Mesothelial cell of epicardium (in vitro differentiated cells): ENCODE measurements at regions not wholly inside any gene's neighbourhood (a gene's known extent, or its start where the extent isn't known, plus 50 kb on each side); places are given as distances from the start of the nearest gene placed in this dataset.

Source experiments
- DNase-seq, 2 experiments: peaks; one replicate each; pipeline ENCODE4 v3.0.0; 2021; ENCODE audit warnings: low spot score in 2 of 2; ENCODE audit not compliant: unreplicated experiment in 2 of 2
- H3K27ac Mint-ChIP-seq: 2 replicates; pipeline ENCODE4 v1.8.0; 2021; ENCODE audit warnings: mixed read lengths
- H3K27me3 Mint-ChIP-seq: 2 replicates; pipeline ENCODE4 v1.8.0; 2021; ENCODE audit warnings: low read depth, mixed read lengths
- H3K36me3 Mint-ChIP-seq: 2 replicates; pipeline ENCODE4 v1.8.0; 2021; ENCODE audit warnings: mixed read lengths
- H3K4me1 Mint-ChIP-seq: 2 replicates; pipeline ENCODE4 v1.8.0; 2021; ENCODE audit warnings: mixed read lengths
- H3K4me3 Mint-ChIP-seq: 2 replicates; pipeline ENCODE4 v1.8.0; 2021; ENCODE audit warnings: mild to moderate bottlenecking, moderate library complexity, mixed read lengths
- H3K9me3 Mint-ChIP-seq: 2 replicates; pipeline ENCODE4 v1.8.0; 2021; ENCODE audit warnings: mixed read lengths
- TF ChIP-seq, protein P1 (sequence below): fragments of 200-600 bp; sonication (generic); IDR thresholded peaks from one replicate; pipeline ENCODE4 v1.5.0; 2021; ENCODE audit warnings: antibody characterized with exemption; ENCODE audit not compliant: unreplicated experiment

DNA sequence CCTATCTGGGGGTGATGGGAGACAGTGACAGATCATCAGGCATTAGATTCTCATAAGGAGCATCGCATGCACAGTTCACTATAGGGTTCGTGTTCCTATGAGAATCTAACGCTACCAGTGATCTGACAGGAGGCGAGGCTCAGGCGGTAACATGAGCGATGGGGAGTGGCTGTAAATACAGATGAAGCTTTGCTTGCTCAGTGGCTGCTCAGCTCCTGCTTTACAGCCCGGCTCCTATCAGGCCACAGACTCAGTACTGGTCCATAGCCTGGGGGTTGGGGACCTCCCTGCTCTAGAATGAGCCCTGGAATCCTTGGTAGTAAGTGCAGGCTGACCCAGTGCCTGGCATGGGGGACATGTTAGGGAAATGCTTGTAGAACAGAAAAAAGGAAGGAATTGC, 426.0 kb downstream of the TYW1 start:
- no peaks in the 10 kb centered on the region for H3K36me3 Mint-ChIP-seq
- H3K27me3 Mint-ChIP-seq: no peaks in the 10 kb centered on the region
- H3K4me3 Mint-ChIP-seq: no peak overlapping the region
- no peak overlapping the region for H3K27ac Mint-ChIP-seq
- TF ChIP-seq, protein P1, sequence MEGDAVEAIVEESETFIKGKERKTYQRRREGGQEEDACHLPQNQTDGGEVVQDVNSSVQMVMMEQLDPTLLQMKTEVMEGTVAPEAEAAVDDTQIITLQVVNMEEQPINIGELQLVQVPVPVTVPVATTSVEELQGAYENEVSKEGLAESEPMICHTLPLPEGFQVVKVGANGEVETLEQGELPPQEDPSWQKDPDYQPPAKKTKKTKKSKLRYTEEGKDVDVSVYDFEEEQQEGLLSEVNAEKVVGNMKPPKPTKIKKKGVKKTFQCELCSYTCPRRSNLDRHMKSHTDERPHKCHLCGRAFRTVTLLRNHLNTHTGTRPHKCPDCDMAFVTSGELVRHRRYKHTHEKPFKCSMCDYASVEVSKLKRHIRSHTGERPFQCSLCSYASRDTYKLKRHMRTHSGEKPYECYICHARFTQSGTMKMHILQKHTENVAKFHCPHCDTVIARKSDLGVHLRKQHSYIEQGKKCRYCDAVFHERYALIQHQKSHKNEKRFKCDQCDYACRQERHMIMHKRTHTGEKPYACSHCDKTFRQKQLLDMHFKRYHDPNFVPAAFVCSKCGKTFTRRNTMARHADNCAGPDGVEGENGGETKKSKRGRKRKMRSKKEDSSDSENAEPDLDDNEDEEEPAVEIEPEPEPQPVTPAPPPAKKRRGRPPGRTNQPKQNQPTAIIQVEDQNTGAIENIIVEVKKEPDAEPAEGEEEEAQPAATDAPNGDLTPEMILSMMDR: no peak
- H3K9me3 Mint-ChIP-seq: no peaks in the 10 kb centered on the region
- no peak for DNase-seq
- H3K4me1 Mint-ChIP-seq: peaks cover 4% of the 10 kb centered on the region

DNA sequence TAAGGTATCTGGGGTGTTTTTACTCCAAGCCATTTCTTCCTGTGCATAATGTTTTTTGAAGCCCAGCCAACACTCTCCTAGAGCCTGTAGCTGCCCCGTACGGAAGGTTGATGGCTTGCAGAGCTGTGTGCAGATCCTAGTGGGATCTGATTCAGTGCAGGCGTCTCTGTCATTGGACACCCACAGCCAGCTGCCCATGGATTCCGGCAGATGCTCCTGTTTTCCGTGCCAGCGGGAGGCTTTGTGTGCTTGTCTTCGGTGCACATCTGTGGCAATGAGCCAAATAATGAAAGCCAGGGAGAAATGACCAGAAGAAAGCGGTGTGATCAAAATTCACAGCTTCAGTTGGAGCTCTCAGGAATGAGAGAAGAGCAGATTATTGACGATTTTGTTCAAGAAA, 426.4 kb downstream of the TYW1 start:
- no peaks in the 10 kb centered on the region for H3K27me3 Mint-ChIP-seq
- H3K4me1 Mint-ChIP-seq: peaks cover 4% of the 10 kb centered on the region
- no peaks in the 10 kb centered on the region for H3K9me3 Mint-ChIP-seq
- no peak overlapping the region for H3K27ac Mint-ChIP-seq
- no peak for DNase-seq
- H3K4me3 Mint-ChIP-seq: no peak overlapping the region
- H3K36me3 Mint-ChIP-seq: no peaks in the 10 kb centered on the region
- TF ChIP-seq, protein P1: no peak

- H3K9me3 Mint-ChIP-seq: no peaks in the 10 kb centered on the region
- H3K4me3 Mint-ChIP-seq: no peak overlapping the region
- no peak for DNase-seq
- TF ChIP-seq, protein P1: no peak
- H3K27me3 Mint-ChIP-seq: no peaks in the 10 kb centered on the region
- peaks cover 6% of the 10 kb centered on the region for H3K4me1 Mint-ChIP-seq
- H3K27ac Mint-ChIP-seq: no peak overlapping the region
- H3K36me3 Mint-ChIP-seq: no peaks in the 10 kb centered on the region
These were observed 430.0 kb downstream of the TYW1 start for GRCh38 chr7:67426654-67427053.

DNA sequence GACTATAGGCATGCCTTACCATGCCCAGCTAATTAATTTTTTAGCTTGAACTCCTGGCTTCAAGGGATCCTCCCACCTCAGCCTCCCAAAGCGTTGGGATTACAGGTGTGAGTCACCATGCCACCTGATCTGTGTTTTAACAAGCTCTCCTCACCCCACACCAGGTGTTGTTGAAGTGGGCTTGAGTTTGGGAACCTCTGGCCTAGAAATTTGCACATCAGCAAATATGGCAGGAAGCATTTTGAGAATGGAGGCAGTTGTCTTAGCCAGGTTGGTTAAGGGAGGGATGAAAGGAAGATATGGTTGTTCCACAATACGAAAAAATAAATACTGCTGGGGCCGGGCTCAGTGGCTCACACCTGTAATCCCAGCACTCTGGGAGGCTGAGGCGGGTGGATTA, 433.1 kb downstream of the TYW1 start:
- Mint-ChIP-seq H3K27ac (no peak overlapping the region), H3K4me1 (peaks cover 12% of the 10 kb centered on the region), H3K36me3 (peaks cover 6% of the 10 kb centered on the region), H3K27me3 (no peaks in the 10 kb centered on the region), H3K4me3 (no peak overlapping the region), H3K9me3 (peaks cover 7% of the 10 kb centered on the region)
- DNase-seq: no peak
- TF ChIP-seq, protein P1: no peak

DNA sequence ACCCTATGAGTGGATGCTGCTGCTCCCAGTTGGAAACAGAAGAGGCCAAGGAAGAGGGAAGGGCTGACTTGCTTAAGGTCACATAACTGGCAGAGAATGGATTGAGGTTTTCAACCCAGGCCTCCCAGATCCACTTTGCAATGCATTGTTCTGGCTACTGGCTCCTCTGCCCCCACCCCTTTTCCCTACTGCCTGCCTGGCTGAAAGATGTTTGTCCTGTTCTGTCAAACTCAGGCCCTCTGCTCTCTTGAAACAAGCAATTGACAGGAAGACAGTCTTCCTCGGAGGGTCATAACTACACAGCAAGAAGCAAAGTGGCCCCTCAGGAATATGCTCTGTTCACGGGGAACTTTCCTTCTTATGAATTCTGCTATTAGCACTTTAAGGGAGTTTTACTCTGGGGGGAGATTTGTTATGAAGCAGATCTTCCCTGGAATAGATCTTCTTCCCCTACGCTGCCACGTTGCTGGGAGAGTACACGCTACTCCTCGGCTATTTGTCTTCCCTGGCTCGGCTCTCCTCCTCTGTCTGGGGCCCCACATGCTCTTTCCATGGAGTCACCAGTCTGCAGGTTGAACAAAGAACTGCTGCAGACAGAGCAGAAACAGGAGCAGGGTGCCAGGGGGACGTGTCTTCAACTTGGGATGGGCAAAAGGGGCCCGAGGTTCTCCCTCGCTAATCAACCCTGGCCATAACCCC, 436.1 kb downstream of the TYW1 start:
- peak overlapping the region; percentile 64 for H3K27ac Mint-ChIP-seq
- DNase-seq: no peak
- no peak overlapping the region for H3K4me3 Mint-ChIP-seq
- no peaks in the 10 kb centered on the region for H3K27me3 Mint-ChIP-seq
- H3K9me3 Mint-ChIP-seq: peaks cover 11% of the 10 kb centered on the region
- peaks cover 10% of the 10 kb centered on the region for H3K4me1 Mint-ChIP-seq
- H3K36me3 Mint-ChIP-seq: peaks cover 6% of the 10 kb centered on the region
- TF ChIP-seq, protein P1: no peak
